Muscle layer of colon (tissue), 2 donors: ENCODE measurements at regions not wholly inside any gene's neighbourhood (a gene's known extent, or its start where the extent isn't known, plus 50 kb on each side); places are given as distances from the start of the nearest gene placed in this dataset.

Experiments used
- H3K27ac ChIP-seq: one replicate; pipeline ENCODE4 v1.7.0; 2013; ENCODE audit warnings: low read depth, mild to moderate bottlenecking, low read length, moderate library complexity
- H3K27me3 ChIP-seq, 2 donors: one replicate each; pipeline ENCODE4 v1.7.0; 2013; ENCODE audit warnings: low read length in 2 of 2, mild to moderate bottlenecking in 2 of 2; ENCODE audit not compliant: insufficient read depth in 2 of 2, control insufficient read depth in 1 of 2
- H3K36me3 ChIP-seq: one replicate; pipeline ENCODE4 v1.7.0; 2013; ENCODE audit warnings: mild to moderate bottlenecking, low read length; ENCODE audit not compliant: insufficient read depth
- H3K4me1 ChIP-seq: one replicate; pipeline ENCODE4 v1.7.0; 2013; ENCODE audit warnings: mild to moderate bottlenecking, low read length; ENCODE audit not compliant: insufficient read depth
- H3K4me3 ChIP-seq, 2 donors: one replicate each; pipeline ENCODE4 v1.7.0; 2013; ENCODE audit warnings: low read length in 2 of 2, low read depth in 1 of 2, mild to moderate bottlenecking in 1 of 2, moderate library complexity in 1 of 2
- H3K9ac ChIP-seq: one replicate; pipeline ENCODE4 v1.7.0; 2013; ENCODE audit warnings: low read length
- H3K9me3 ChIP-seq: one replicate; pipeline ENCODE4 v1.7.0; 2013; ENCODE audit warnings: mild to moderate bottlenecking, low read length
- donor health status: abdominal sarcoma.
- donor health status: Adenocarcinoma of cecum.

DNA sequence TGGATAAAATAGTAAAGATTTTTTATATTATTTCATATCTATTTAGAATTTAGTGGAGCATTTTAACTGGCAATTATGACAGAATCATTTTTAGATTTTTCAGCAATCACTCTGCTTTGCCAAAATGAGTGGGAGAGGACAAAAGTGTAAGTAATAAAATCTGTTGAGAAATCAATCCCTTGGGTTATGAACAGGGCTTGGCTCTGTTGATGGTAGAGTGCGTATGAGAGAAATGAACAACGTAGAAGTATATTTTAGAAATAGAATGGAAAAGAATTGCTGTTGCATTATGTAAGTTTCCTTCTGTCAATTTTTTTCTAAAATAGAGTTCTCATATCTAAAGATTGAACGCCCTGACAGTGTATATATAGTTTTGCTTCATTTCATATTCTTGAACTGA is 154.1 kb upstream of the PRDM9 start:
- no peaks in the 10 kb centered on the region for H3K27me3 ChIP-seq
- no peak overlapping the region for H3K27ac ChIP-seq
- H3K36me3 ChIP-seq = no peaks in the 10 kb centered on the region
- no peak overlapping the region for H3K9ac ChIP-seq
- H3K4me1 ChIP-seq = no peaks in the 10 kb centered on the region
- H3K4me3 ChIP-seq = no peak overlapping the region
- H3K9me3 ChIP-seq = no peaks in the 10 kb centered on the region

GRCh38 chr5:23352446-23352845 is 155.0 kb upstream of the PRDM9 start:
- H3K4me3 ChIP-seq = no peak overlapping the region
- no peaks in the 10 kb centered on the region for H3K27me3 ChIP-seq
- H3K27ac ChIP-seq = no peak overlapping the region
- no peaks in the 10 kb centered on the region for H3K4me1 ChIP-seq
- H3K9me3 ChIP-seq = no peaks in the 10 kb centered on the region
- no peak overlapping the region for H3K9ac ChIP-seq
- no peaks in the 10 kb centered on the region for H3K36me3 ChIP-seq

GRCh38 chr5:23343121-23343520 is 164.3 kb upstream of the PRDM9 start:
- Histone ChIP-seq H3K9me3 (no peaks in the 10 kb centered on the region), H3K27ac (no peak overlapping the region), H3K36me3 (no peaks in the 10 kb centered on the region), H3K4me3 (no peak overlapping the region), H3K4me1 (no peaks in the 10 kb centered on the region), H3K9ac (no peak overlapping the region), H3K27me3 (no peaks in the 10 kb centered on the region)

- Histone ChIP-seq H3K36me3 (no peaks in the 10 kb centered on the region), H3K4me3 (no peak overlapping the region), H3K27me3 (no peaks in the 10 kb centered on the region), H3K9me3 (no peaks in the 10 kb centered on the region), H3K4me1 (no peaks in the 10 kb centered on the region), H3K9ac (no peak overlapping the region), H3K27ac (no peak overlapping the region)
Observed at GRCh38 chr5:23332650-23333251, 174.7 kb upstream of the PRDM9 start.

- H3K36me3 ChIP-seq = no peaks in the 10 kb centered on the region
- H3K27ac ChIP-seq = no peak overlapping the region
- no peak overlapping the region for H3K4me3 ChIP-seq
- H3K9ac ChIP-seq = no peak overlapping the region
- H3K9me3 ChIP-seq = no peaks in the 10 kb centered on the region
- H3K4me1 ChIP-seq = no peaks in the 10 kb centered on the region
- H3K27me3 ChIP-seq = no peaks in the 10 kb centered on the region
Observed at GRCh38 chr5:23330726-23331125, 176.7 kb upstream of the PRDM9 start.

DNA sequence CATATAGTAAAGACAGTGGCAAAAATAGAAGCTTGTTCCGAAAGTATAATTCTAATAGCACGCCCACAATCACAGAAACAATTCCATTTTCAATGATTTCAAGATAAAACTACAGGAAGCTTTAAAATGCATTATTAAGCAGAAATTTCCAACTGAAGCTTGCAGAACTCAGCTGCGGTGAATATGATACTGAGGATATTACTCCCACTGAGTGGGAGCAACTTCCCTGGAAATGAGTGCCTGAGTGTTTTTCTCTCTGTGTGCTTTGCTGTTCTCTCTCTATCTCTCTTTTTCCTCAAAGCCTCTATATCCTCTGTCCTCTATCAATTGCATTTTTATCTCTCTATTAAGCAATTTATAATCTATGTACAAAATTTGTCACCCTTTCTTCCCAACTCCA is 187.5 kb upstream of the PRDM9 start:
- Histone ChIP-seq H3K36me3 (no peaks in the 10 kb centered on the region), H3K4me3 (no peak overlapping the region), H3K27me3 (no peaks in the 10 kb centered on the region), H3K4me1 (no peaks in the 10 kb centered on the region), H3K27ac (no peak overlapping the region), H3K9me3 (no peaks in the 10 kb centered on the region), H3K9ac (no peak overlapping the region)

- Histone ChIP-seq H3K9ac (no peak overlapping the region), H3K36me3 (no peaks in the 10 kb centered on the region), H3K4me1 (no peaks in the 10 kb centered on the region), H3K4me3 (no peak overlapping the region), H3K27me3 (no peaks in the 10 kb centered on the region), H3K9me3 (no peaks in the 10 kb centered on the region), H3K27ac (no peak overlapping the region)
Observed at GRCh38 chr5:23318960-23319359, 188.4 kb upstream of the PRDM9 start.

DNA sequence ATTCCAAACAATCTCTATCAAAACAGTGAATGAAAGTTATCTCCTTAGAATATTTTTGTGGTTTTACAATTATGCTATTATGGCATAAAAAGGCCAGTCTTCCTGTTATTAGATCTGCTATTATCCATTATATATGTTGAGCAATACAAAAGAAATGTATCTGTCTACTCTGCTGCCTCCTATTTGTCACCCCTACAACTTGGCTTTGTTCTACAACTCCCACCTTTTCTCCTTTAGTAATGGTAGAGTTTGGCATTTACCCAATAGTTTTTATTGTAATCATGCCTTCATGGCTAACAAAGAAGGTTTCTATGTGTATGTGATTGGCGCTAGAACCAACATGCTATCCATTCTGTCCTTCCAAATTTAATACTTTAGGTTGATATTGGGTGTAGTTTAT is 189.2 kb upstream of the PRDM9 start:
- H3K9ac ChIP-seq = no peak overlapping the region
- H3K27me3 ChIP-seq = no peaks in the 10 kb centered on the region

GRCh38 chr5:23316060-23316591 is 191.3 kb upstream of the PRDM9 start:
- Histone ChIP-seq H3K9ac (no peak overlapping the region), H3K27ac (no peak overlapping the region), H3K9me3 (no peaks in the 10 kb centered on the region), H3K4me1 (no peaks in the 10 kb centered on the region), H3K36me3 (no peaks in the 10 kb centered on the region), H3K4me3 (no peak overlapping the region), H3K27me3 (no peaks in the 10 kb centered on the region)

More for the DNA sequence above, 189.2 kb upstream of the PRDM9 start:
- H3K4me1 ChIP-seq = no peaks in the 10 kb centered on the region
- no peak overlapping the region for H3K27ac ChIP-seq
- H3K4me3 ChIP-seq = no peak overlapping the region
- H3K36me3 ChIP-seq = no peaks in the 10 kb centered on the region
- no peaks in the 10 kb centered on the region for H3K9me3 ChIP-seq

DNA sequence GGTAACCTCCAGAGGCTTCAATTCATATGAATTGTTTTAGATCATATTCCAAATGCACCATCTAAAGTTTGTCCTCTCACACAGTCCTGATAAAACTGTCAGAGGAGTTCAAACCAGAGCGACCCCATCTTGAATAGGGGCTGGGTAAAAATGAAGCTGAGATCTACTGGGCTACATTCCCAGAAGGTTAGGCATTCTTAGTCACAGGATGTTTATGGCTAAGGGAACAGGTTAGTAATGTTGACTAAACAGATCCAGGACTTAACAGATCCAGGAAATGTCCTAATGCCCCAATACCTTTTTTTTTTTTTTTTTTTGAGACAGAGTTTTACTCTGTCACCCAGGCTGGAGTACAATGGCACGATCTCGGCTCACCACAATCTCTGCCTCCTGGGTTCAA is 192.6 kb upstream of the PRDM9 start:
- Histone ChIP-seq H3K4me3 (no peak overlapping the region), H3K9me3 (no peaks in the 10 kb centered on the region), H3K9ac (no peak overlapping the region), H3K36me3 (no peaks in the 10 kb centered on the region), H3K4me1 (no peaks in the 10 kb centered on the region), H3K27me3 (no peaks in the 10 kb centered on the region), H3K27ac (no peak overlapping the region)

DNA sequence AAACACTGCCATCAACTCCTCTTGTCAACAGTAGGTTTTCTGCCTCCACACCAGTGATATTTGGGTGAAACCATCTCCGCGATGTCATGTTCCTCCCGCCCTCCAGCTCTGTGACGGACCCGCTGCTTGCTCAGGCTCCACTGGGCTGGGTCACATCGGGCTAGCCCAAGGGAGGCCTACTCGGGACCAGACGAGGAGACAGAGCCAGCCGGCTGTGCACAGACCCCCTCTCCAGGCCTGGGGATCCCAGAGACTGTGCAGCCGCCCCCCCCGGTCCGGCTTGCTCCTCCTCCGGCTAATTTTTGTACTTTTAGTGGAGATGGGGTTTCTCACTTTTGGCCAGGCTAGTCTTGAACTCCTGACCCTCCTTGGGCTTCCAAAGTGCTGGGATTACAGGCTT is 202.4 kb upstream of the PRDM9 start:
- Histone ChIP-seq H3K36me3 (no peaks in the 10 kb centered on the region), H3K9ac (no peak overlapping the region), H3K4me1 (no peaks in the 10 kb centered on the region), H3K27me3 (no peaks in the 10 kb centered on the region), H3K27ac (no peak overlapping the region), H3K4me3 (no peak overlapping the region), H3K9me3 (no peaks in the 10 kb centered on the region)

GRCh38 chr5:23303836-23304235 is 203.6 kb upstream of the PRDM9 start:
- Histone ChIP-seq H3K4me3 (no peak overlapping the region), H3K27ac (no peak overlapping the region), H3K27me3 (no peaks in the 10 kb centered on the region), H3K36me3 (no peaks in the 10 kb centered on the region), H3K9me3 (no peaks in the 10 kb centered on the region), H3K9ac (no peak overlapping the region), H3K4me1 (no peaks in the 10 kb centered on the region)
